GM21515 (cell line): ENCODE measurements at regions not wholly inside any gene's neighbourhood (a gene's known extent, or its start where the extent isn't known, plus 50 kb on each side); places are given as distances from the start of the nearest gene placed in this dataset.

ENCODE experiments used
- ATAC-seq: cut with Tn5 transposase; IDR thresholded peaks from one replicate; pipeline ENCODE4 v1.9.1; 2021; ENCODE audit not compliant: unreplicated experiment

DNA sequence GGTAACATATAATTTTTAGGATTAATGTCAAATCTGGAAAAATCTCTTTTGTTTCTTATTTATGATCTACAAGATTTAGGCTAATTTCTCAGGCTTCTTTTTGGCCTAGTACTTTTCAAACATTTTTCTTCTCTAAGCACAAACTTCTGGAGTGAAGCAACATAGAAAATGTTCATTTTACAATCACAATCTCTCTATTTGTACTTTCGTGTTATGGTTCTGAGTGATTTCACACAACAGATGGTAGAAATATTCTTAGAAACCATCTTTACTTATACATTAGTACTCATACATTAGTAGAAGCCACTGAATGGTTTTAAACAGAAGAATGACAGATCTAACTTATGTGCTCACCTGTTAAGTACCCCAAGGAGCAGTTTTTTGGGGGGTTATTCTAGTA, 106.3 kb upstream of the ANO3 start:
- no peak for ATAC-seq

- ATAC-seq: peak; percentile 81
Observed at GRCh38 chr11:26227301-26227746, 104.6 kb upstream of the ANO3 start.

- ATAC-seq: no peak
Observed at GRCh38 chr11:26227883-26228502, 103.9 kb upstream of the ANO3 start.

- no peak for ATAC-seq
Observed at GRCh38 chr11:26228778-26229177, 103.2 kb upstream of the ANO3 start.

GRCh38 chr11:26229257-26229656, 102.7 kb upstream of the ANO3 start:
- ATAC-seq: no peak

DNA sequence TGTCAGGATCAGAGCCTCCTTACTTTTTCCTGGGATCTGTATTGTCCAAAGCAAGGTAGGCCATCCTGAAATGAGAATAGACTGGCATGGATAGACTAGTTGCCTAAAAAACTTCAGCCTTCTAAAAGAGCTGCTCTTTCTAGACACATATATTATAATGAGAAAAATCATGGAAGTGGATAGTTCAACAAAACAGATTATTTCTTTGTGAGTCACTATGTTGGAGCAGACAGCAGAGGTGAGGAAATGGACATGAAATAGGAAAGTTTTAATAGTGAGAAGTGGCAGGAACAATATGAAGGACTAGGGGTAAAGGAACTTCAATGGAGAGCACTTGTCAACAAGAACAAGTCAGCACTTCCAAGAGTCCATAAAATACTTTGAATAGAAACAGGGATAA, 101.9 kb upstream of the ANO3 start:
- ATAC-seq: no peak

DNA sequence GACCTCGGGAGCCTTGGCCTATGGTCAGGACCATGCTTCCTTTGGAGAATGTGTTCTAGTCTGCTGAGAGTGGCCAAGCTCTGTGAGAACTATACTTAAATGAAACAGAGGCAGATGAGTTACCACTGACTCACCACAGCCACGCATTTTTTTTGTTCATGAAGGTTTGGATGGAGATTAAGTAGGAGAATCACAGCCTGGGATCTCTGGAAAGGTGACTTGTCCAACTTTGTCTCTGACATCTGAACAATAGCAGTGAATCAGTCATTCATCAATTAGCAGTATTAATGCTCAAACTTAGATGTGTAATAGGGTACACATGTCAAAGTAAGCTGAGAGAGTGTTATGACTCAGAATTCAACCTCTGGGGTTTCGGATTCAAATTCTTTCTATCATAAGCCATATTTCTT, 100.7 kb upstream of the ANO3 start:
- ATAC-seq: no peak

GRCh38 chr11:26234451-26234850, 97.5 kb upstream of the ANO3 start:
- ATAC-seq: no peak

GRCh38 chr11:26243426-26243825, 88.5 kb upstream of the ANO3 start:
- no peak for ATAC-seq

DNA sequence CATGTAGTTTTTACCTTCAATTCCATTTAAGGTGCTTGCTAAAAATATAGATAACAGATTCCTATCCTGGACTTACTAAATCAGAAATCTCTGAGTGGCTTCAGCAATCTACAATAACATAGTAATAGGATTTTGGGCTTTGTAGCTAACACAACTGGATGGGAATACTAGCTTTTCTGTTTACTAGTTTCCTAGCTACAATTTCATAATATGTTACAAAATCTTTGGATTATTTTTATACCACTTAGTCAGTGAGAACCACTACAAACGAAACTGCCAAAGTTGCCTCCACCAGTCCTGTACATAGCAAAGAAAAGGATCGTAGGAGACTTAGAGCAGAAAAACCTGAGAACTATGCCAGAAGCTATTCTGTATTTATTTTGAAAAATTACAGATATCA, 87.7 kb upstream of the ANO3 start:
- no peak for ATAC-seq

- ATAC-seq: no peak
Observed at GRCh38 chr11:26245046-26245445, 86.9 kb upstream of the ANO3 start.

- ATAC-seq: no peak
Observed at GRCh38 chr11:26247340-26247739, 84.6 kb upstream of the ANO3 start.

DNA sequence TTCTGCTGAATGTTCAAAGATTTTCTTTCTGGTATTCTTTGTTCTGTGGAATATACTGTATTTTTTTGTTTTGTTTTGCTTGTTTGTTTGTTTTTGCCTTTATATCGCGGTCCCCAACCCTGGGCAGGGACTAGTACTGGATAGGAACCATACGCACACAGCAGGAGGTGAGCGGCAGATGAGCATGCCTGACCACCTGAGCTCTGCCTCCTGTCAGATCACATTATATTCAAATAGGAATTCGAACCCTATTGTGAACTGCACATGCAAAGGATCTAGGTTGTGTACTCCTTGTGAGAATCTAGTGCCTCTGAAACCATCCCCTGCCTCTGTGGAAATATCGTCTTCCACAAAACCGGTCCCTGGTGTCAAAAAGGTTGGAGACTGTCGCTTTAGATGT, 83.3 kb upstream of the ANO3 start:
- ATAC-seq: no peak

DNA sequence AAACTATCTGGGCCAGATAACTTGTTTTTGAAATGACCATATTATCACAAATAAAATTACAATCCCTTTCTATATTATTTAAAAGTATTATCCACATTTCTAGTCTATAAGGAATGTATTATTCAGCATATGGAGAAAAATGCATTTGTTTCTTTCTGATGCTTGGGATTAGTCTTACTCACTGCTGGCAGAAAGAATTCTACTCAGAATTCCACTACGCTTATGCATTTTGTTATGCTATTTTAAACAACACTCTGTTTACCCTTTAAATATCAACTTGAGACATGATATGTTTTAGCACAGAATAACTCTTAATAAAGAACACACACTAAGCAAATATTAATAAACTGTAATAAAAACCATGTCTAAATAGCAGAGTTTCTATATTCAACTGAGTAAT, 77.6 kb upstream of the ANO3 start:
- no peak for ATAC-seq

DNA sequence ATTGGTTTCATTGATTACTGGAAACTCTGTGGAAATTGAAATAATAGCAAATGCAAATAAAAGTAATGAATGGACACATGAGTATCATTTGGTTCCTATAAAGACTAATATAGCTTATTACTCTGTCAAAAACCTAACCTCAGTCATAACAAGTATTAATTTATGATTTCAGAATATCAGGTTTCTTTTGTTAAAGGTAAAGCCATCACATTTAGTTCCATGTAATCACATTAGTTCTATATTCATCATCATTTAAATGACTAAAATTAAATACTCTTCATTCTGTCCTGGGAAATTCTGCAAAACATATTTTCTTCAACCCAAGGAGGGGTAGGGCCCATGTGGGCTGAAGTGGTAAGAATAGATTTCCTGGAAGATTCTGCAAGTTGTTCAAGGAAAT, 68.2 kb upstream of the ANO3 start:
- no peak for ATAC-seq

- no peak for ATAC-seq
Observed at GRCh38 chr11:26264266-26264665, 67.7 kb upstream of the ANO3 start.

DNA sequence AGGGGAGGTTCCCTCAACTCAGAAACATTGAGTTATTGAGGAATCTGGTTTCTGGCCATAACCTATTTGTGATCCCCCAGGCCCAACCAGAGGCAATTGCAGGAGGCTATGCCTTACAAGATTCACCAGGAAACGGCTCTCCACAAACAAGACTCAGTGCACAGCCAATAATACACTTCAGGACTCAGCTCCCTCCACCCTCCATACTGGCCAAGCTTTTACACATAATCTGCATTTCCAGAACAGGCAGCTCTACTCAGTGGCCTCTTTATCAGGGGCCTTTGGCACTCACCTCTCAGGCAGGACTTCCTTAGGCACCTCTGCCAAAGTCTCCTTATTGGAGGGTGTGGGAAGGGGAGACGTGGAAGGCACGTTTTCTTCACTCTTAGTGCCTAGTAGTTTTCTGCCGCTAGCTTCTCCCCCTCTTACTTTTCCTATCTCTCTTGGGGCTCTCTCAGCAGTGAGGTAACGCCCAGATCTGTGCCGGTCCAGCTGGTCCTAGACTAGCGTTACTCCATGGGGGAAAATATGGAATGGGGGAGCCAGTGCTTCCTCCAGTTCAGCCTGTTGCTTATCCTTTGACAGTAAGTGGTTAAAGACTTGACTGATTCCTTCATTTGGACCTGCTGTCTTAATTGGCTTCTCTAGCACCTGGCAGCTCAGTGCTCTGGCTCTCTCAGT, 62.8 kb upstream of the ANO3 start:
- no peak for ATAC-seq

DNA sequence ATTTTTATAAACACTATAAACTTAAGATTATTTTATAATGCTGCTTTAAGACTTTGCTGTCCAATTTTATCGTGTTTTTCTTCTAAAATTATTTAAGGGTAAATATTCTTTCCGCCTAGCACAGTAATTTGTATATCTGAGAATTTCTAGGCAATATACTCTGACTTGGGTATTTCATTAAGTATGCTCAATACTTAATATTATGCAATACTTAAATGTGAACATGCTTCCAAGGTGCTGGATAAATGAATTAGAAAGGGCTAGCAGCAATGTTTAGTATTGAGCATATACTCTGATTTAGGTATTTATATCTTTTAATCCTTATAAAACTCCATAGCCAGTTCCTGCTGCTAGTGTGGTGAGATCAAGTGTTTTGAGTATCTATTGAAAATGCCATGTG, 60.3 kb upstream of the ANO3 start:
- no peak for ATAC-seq

DNA sequence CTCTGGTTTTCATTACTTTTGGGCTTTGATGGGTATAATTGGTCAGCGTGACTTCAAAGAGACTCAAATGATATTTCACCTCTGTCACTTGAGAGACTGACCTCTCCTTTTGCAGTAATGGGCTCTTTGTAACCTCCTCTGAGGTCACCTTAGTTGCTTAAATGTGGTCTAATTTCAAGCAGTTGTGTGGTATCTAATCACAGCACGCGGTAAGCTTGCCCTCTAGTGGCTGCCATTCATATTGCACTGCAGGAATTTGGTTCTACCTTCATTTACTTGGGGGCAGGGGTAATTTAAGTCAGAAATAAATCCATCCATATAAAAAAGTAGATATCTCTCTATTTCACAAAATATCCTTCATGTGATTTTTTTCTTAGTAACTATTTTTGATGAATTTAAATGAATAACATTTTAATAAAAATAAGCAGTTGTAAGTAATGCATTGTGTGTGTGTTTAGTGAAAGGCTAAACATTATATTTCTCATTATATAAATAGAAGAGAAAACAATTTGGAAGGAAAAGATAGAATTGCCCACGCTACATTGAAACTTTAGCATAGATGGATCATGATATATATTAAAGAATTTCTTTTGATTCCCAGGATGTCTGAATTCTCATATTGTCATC, 55.0 kb upstream of the ANO3 start:
- peak; percentile 91 for ATAC-seq

DNA sequence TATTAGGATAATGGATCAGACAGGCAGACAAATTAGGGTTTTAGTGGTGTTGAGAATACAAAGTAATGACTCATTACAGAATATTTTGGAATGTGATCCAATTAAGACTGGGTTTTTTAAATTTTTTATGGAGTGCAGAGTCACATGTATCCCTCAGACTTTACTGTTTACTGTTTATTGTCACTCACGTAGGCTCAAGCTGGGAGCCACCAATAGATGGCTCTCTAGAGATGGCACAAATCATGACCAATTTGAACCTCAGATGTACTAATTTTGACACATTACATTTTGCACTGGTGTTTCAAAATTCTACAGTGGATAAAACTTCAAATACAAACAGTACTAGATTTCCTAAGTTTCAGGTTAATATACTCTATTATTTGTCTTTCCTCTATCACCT, 53.6 kb upstream of the ANO3 start:
- ATAC-seq: no peak
